Fibroblast of gingiva (primary cell): ENCODE measurements at regions not wholly inside any gene's neighbourhood (a gene's known extent, or its start where the extent isn't known, plus 50 kb on each side); places are given as distances from the start of the nearest gene placed in this dataset.

ENCODE experiments used
- DNase-seq: peaks from one replicate; pipeline ENCODE4 v3.0.0-alpha.2; 2011; ENCODE audit warnings: low read depth

DNA sequence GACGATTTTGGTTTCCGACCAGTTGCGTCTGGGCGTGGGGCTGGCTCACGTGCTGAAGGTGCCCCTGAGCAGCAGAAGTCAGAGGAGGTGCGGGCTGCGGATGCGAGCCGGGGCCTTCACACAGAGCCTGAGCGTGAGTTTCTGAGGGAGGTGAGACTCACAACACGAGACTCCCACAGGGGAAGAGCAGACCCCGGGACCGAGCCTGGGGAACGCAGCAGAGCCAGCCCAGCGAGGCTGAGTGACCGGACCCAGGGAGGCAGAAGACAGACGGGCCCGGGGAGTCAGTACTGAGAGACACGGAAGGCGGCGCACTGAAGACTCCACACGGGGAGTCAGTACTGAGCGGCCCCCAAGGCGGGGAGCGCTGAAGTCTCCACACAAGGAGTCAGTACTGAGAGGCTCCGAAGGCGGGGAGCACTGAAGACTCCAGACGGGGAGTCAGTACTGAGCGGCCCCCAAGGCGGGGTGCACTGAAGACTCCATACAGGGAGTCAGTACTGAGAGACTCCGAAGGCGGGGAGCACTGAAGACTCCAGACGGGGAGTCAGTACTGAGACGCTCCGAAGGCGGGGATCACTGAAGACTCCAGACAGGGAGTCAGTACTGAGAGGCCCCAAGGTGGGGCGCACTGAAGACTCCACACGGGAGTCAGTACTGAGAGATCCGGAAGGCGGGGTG, 77.8 kb downstream of the DLL1 start:
- no peak for DNase-seq

DNA sequence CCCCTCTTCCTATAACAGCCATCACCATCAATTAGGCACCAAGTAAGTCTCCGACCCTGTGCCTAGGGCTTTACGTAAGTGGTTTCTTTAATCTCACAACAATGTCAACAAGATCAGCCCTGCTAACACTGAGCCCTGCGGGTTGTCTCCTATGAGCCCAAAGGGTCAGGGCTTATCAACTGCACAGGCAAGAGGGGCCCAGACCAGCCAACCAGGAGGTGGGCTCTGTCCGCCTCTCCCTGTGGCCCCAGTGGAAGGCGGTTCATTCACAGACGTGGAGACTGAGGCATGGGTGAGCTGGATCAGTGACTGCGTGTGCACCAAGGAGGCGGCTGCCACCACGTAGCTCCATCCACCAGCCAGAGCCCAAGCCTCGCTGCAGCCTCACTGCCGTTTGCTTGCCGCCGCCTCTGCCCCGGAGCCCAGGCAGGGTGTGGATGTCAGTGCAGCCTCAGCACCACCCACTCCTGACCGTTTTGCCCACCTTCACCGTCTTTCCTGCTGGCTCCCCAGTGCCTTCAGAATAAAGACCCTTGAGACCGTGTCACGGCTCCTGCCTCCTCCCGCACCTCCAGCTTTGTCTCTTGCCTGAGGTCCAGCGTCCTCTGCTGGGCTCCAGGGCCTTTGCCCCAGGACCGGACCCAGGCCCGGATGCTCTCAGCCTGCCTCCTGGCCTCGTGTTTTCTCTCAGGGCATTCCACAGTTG, 78.7 kb downstream of the DLL1 start:
- DNase-seq: no peak

DNA sequence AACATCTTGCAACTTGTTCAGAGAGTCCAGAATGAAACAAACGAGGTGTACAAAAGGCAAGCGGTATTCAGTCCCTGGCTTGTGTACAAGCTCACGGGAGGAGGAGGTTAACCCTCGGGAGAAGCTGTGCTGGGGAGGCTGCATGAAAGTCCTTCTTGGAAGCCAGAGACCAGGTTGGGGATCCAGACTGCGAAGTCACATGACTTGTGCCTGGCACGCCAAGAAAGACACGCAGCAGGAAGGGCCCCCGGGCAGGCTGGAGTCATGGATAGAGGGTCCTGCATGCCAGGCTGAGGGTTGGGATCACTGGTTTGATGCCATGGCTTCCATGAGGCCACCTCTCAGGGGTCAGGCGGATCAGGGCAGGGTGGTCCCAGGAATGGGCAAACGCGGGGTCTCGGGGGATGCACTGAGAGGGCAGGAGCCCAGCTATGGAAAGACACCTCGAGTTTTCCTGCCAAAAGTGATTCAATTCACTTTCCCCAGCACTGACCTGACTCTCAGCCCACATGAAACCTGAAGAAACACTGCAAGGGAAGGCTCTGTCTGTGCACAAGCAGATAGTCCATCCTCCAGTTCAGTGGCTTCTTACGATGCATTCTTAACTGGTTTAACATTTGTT, 79.4 kb downstream of the DLL1 start:
- DNase-seq: no peak

DNA sequence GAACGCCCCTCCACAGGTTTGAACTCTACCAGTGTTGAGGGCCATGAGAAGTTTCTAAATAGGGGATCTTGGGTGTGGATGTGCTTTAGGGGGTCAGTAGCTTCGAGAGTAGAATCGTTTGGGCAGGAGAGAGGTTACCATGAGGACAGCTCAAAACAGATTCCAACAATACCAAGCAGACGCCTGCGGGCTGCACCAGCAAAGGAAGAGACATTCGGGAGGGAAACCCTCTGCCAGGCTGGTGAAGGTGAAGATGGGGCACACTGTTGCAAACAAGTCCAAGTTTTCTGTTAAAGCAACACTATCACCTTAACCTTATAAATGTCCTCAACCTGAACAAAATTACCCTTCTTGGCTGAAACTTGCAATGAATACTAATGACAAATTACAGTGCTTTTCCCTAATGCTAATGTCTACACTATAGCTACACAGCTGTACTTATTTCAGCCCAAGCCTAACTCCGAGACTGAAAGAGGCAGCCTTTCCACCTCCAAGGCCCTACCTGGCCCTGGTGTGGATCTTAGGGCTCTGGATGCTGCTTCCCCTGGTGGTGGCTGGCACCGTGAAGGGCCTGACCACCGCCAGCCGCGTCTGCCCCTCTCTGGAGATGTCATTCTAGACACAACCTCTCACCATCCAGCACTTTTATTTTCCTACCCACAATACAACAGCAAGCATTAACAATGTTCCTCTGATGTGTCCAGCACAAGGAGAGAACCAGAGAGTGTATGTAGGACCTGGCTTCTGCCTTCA, 80.1 kb downstream of the DLL1 start:
- DNase-seq: no peak

DNA sequence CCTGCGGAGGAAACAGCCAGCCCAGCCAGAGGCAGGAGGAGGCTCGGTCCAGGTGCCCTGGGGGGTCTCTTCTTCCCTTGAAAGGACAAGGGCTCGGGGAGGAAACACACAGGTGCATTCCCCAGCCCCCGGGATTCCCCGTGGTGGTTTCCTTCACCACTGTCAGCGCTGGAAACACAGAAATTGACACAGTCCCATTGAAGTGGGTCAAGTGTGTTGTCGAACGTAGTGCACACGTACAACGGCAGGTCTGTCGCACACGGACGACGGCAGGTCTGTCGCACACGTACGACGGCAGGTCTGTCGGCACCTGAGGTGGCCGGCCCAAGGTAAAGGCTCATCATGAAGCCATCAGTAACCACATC, 80.9 kb downstream of the DLL1 start:
- DNase-seq: no peak

DNA sequence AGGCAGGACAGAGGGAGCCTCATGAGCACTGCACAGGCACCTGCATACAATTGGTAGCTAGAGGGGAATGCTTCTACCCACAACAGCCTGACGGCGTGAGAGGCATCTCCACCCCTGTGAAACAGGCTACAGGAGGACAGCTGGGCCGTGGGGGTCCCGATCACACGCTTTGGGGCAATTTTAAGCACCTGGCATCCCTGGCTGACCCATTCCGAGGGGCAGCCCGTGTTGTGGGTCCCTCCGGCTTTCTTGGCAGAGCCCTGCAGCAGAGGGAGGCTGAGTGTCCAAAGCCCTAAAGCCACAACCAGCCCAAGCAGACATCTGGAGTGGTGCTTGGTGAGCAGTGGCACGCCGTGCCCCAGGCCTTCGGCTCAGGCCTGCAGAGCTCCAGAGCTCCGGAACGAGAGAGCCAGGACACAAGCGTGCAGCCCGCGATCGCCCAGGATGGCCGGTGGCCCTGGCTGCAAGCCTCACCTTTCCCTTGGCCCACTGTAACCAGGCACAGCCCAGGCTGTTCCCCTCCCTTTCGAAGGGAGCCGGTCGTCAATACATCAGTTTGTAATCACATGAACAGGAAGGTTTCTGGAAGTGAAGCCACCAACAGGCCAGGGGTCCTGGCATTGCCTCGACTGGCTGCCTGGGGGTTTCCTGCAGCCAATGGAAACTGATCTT, 81.4 kb downstream of the DLL1 start:
- DNase-seq: no peak

DNA sequence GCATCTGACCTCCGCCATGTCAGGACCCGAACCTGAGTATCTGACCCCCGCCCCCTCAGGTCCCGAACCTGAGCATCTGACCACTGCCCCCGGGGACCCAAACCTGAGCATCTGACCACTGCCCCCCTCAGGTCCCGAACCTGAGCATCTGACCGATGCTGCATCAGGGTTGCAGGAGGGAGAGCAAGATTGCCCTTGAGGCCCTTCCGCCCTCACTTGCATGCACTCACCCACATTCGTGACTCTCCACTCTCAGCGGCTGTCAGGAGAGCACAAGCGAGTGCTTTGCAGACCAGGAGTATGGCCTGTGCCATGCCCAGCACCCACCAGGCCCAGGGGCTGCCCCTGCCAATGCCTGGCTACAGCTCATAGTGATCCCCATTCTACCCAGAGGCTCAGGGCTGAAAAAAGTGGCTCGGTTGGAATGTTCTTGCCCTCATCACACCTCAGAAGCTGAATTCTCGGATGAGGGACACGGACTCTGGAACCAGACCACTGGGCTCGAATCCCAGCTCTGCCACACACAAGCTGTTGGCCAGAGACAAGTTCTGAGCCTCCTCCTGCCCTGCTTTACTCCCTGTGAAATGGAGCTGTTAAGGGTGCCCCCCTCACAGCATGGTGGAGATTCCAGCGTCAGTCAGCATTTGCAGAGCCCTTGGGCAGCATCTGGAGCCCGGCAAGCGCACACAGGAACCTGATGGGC, 82.1 kb downstream of the DLL1 start:
- DNase-seq: no peak

DNA sequence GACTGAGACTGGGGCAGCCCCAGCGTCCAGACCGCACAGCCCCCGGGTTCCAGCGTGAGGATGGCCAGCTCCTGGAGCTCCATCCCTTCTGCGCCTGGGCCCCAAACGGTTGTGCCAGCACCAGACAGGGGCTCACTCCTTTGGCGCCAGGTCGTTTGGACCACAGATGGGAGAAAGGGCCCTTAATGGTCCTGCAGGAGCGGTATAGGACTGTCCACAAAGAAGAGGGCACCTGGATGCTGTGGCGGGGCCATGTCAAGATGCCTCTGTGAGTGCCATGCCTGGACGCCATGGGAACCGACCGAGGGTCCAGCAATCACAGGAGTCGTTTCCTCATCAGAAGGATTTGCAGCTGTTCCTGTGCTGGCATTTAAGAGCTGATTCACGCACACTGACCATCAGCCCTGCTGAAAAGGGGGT, 82.7 kb downstream of the DLL1 start:
- DNase-seq: no peak

DNA sequence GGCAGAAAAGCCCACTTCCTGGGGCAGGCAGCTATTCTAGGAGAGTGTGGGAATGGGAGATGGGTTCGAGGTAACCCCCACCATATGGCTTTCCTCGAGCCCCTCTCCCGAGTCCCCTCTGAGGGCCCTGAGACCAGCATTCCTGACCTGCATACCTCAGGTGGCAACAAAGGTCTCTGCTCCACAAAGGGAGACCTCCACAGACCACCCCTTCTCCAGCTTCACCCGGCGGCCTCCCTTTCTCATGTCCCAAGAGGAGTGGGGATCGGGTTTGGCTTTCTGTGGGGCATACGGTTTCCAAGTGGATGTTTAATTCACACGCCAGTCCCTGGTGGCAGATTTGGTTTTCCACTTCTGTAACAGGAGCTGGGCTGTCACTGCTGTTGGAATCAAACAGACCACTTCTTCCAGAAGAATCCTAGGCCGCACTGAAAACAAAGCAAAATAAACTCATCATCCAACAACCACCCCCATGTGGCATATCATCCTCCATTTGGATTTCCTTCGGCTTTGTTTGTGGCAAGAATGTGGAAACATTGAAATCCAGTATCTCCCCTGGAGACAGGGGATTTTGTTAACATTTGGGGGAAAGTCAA, 83.2 kb downstream of the DLL1 start:
- no peak for DNase-seq

DNA sequence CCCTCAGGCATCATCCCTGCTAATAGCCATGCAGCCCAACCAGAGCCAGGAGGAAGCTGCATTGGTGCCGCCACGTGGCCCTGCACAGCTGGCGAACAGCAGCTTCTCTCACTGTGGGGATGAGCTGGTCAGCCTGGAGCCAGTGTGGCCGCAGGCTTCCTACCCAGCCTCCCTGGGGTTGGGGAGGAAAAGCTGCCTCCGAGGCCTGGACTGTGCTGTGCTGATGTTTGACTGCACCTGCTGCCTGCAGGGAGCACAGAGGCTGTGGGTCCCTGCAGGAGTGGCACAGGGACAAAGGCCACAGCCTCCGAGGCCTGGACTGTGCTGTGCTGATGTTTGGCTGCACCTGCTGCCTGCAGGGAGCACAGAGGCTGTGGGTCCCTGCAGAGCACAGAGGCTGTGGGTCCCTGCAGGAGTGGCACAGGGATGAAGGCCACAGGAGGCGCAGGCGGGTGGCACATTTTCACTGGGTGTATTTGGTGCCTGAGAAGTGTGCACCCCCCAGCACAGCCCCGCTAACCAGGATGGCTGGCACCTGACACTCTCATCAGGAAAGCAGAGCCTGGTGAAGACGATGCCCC, 83.9 kb downstream of the DLL1 start:
- no peak for DNase-seq

DNA sequence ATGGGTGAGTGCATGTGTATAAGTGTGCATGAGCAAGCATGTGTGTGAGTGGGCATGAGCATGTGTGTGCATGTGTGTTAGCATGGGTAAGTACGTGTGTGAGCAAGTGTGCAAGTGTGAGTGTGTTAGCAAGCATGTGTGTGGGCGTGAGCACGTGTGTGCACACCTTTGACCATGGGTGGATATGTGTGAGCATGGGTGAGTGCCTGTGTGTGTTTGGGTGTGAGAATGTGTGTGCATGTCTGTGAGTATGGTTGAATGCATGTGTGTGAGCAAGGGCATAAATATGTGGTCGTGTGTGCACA, 84.6 kb downstream of the DLL1 start:
- DNase-seq: no peak

DNA sequence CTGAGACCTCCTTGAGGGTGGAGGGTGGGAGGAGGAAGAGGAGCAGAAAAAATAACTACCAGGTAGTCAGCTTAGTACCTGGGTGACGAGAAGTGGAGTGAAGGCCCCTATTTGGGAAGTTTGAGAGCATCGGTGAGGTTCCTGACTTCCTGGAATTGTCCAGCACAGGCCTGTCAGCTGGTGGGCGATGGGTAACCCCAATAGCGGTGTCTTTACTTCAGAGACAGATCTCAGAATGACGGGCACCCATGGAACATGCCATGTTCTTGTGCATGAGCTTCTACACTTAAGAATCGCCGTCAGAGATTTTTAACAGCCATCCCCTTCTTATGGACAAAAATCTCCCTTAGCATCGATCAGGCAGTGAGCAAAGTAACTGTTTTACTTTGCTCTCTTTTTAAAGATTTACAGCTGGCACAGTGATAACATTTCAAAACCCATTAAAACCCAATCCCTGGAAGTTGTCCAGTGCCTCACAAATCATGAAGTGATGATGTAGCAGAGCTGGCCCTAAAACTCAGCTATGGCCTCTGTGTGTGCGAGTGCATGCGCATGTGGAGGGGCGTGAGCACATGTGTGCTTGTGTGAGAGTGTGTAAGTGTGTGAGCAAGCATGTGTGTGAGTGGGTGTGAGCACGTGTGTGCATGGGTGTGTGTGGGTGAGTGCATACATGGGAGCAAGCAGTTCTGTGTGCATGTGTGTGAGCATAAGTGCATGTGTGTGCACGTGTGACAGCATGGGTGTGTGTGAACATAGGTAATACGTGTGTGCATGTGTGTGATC, 85.2 kb downstream of the DLL1 start:
- no peak for DNase-seq

DNA sequence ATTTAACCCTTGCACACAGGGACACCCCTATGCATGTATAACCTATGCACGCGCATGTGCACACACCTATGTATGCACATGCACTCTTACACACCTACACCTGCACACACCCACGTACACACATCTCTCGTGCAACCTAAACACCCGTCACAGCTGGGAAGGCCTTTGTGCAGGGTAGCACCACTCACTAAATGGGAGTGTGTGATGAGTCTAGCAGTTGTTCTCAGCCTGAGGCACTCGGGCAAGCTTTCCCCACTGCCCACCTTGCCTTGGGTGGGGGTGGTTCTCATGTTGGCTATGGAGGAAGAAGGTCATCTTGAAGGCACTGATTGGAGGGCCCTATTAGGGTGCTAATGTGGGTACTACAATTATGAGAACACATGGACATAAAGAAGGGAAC, 85.8 kb downstream of the DLL1 start:
- DNase-seq: no peak

DNA sequence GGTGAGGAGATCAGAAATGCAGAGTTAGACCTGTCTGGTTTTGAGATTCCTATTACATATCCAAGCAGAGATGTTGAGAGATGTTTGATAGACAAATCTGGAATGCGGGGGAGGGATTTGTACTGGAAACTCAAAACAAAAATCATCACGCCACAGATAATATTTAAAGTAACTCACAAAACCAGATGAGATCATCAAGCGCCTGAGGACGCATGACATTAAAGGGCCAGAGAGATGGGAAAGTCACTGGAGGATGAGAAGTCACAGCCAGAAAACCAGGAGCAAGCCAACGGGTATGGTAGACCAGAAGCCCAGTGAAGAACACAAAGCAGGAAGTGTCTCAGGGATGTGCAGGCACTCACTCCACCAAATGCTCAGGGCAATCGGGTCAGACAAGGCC, 87.7 kb downstream of the DLL1 start:
- DNase-seq: no peak

DNA sequence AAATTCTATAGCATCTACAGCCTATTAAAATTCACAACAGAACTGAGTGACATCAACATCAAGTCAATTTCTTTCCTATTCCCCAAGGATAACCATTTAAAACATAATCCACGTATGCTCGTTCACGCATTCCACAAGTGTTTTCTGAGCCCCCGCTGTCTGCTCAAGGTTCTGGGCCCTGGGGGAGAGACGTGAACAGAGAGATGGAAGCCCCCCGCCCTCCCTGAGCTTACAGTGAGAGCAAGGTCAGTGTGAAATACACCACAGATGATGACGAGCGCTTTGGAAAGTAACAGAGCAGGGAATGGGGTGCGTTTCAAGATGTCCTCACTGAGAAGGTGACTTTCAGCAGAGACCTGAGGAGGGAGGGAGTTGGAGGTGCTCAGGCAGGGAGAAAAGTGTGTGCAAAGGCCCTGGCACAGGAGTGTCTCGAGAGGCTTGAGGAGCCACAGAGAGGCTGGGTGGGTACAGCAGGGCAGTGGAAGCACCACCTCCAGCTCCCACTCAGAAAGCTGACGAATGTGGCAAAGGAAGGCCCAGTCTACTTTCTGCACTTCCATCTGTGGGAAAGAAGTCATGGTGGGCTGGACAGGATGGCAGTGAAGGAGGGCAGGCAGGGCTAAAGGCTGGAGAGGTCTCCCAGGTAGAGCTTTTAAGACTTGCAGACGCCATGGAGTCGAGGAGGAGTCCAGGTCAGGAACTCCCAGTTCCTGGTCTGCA, 88.3 kb downstream of the DLL1 start:
- no peak for DNase-seq

DNA sequence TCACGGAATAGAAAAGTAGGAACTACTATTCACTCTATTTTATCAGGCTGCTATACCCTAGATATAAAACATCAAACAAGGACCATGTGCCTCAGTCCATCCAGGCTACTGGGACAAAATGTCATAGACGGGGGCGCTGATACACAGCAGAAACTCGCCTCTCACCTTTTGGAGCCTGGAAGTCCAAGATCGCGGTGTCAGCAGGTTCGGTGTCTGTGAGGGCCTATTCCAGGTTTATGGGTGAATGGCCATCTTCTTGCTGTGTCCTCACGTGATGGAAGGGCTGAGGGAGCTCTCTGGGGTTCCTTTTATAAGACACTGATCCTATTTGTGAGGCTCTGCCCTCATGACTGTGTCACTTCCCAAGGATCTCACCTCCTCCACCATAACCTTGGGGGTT, 89.5 kb downstream of the DLL1 start:
- no peak for DNase-seq

DNA sequence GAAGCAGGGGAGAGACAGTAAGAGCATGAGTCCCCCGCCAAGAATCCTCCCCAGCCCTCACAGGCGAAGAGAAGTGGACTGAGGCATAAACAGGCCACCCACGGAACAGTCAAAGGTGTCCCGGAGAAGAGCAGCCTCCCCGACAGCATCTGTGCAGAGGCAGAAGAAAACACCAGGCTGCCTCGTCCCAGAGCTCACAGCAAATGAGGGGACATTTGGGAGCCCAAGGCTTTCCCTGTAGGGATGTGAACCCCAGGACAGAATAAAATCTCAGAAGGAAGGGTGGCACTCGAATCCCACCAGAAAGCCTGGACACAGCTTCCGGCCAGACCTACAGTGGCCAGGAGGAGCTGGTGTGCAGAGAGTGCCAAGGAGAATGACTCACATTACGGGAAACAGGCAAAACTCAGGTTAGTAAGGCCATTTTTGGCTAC, 90.4 kb downstream of the DLL1 start:
- no peak for DNase-seq

DNA sequence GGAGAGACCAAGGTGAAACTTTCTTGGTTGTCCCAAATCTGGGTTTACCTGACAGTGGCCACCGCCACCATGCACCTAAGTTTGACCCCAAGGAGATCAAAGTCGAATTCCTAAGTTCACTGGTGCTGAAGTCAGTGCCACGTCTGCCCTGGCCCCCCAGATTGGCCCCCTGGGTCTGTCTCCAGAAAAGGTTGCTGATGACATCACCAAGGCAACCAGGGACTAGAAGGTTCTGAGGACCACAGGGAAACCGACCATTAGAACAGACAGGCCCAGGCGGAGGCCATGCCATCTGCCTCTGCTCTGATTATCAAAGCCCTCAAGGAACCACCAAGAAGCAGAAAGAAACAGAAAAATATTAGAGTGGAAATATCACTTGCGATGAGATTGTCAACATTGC, 91.2 kb downstream of the DLL1 start:
- no peak for DNase-seq

DNA sequence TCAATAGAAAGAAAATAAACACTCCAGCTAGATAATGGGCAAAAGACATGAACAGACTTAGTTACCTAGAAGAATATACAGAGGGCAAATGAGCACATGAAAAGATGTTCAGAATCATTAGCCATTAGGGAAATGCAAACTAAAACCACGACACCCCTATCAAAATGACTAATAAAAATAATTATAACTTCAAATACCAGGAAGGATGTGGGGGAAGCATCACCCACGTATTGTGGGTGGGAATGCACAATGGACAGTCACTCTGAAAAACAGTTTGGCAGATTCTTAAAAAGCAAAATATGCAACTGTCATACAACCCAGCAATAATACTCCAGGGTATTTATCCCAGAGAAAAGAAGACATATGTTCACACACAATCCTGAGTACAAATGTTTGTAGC, 92.6 kb downstream of the DLL1 start:
- DNase-seq: no peak
